ENCODE measurements at regions not wholly inside any gene's neighbourhood (a gene's known extent, or its start where the extent isn't known, plus 50 kb on each side); places are given as distances from the start of the nearest gene placed in this dataset.

- TF ChIP-seq MYC (IDR thresholded peaks at IDR 0.05; ENCODE audit: low read depth, low read length) = no peak
- no peak for TF ChIP-seq CTCF (IDR thresholded peaks at IDR 0.05; ENCODE audit: low read depth, low read length)
- no peak for TF ChIP-seq MAX (IDR thresholded peaks at IDR 0.05; ENCODE audit: low read depth, low read length)
- TF ChIP-seq POLR2A (IDR thresholded peaks at IDR 0.05; ENCODE audit: extremely low read depth, insufficient read length) = no peak
- no peak overlapping the region for H3K4me3 ChIP-seq (ENCODE audit: low read depth, low read length)
- no peak for DNase-seq (ENCODE audit: low read depth)
Measured at GRCh38 chr13:103250071-103250470, 183.9 kb upstream of the SLC10A2 start.

GRCh38 chr13:103246581-103247200, 180.5 kb upstream of the SLC10A2 start:
- no peak for TF ChIP-seq MYC (IDR thresholded peaks at IDR 0.05; ENCODE audit: low read depth, low read length)
- no peak for TF ChIP-seq CTCF (IDR thresholded peaks at IDR 0.05; ENCODE audit: low read depth, low read length)
- TF ChIP-seq MAX (IDR thresholded peaks at IDR 0.05; ENCODE audit: low read depth, low read length) = no peak
- TF ChIP-seq POLR2A (IDR thresholded peaks at IDR 0.05; ENCODE audit: extremely low read depth, insufficient read length) = no peak
- DNase-seq (ENCODE audit: low read depth) = no peak
- no peak overlapping the region for H3K4me3 ChIP-seq (ENCODE audit: low read depth, low read length)

- no peak for DNase-seq (ENCODE audit: low read depth)
- H3K4me3 ChIP-seq (ENCODE audit: low read depth, low read length) = no peak overlapping the region
- no peak for TF ChIP-seq MAX (IDR thresholded peaks at IDR 0.05; ENCODE audit: low read depth, low read length)
- TF ChIP-seq MYC (IDR thresholded peaks at IDR 0.05; ENCODE audit: low read depth, low read length) = no peak
- TF ChIP-seq POLR2A (IDR thresholded peaks at IDR 0.05; ENCODE audit: extremely low read depth, insufficient read length) = no peak
- TF ChIP-seq CTCF (IDR thresholded peaks at IDR 0.05; ENCODE audit: low read depth, low read length) = no peak
Measured at GRCh38 chr13:103243495-103243894, 177.3 kb upstream of the SLC10A2 start.

GRCh38 chr13:103238441-103238840, 172.2 kb upstream of the SLC10A2 start:
- TF ChIP-seq CTCF (IDR thresholded peaks at IDR 0.05; ENCODE audit: low read depth, low read length) = no peak
- no peak for TF ChIP-seq MYC (IDR thresholded peaks at IDR 0.05; ENCODE audit: low read depth, low read length)
- TF ChIP-seq POLR2A (IDR thresholded peaks at IDR 0.05; ENCODE audit: extremely low read depth, insufficient read length) = no peak
- no peak for DNase-seq (ENCODE audit: low read depth)
- no peak overlapping the region for H3K4me3 ChIP-seq (ENCODE audit: low read depth, low read length)

GRCh38 chr13:103236213-103236612, 170.0 kb upstream of the SLC10A2 start:
- TF ChIP-seq MAX (IDR thresholded peaks at IDR 0.05; ENCODE audit: low read depth, low read length) = peak; percentile 28; the same call in 1 of the 2 replicates
- TF ChIP-seq POLR2A (IDR thresholded peaks at IDR 0.05; ENCODE audit: extremely low read depth, insufficient read length) = no peak
- TF ChIP-seq CTCF (IDR thresholded peaks at IDR 0.05; ENCODE audit: low read depth, low read length) = no peak
- TF ChIP-seq MYC (IDR thresholded peaks at IDR 0.05; ENCODE audit: low read depth, low read length) = peak; percentile 32; the same call in 1 of the 2 replicates
- DNase-seq (ENCODE audit: low read depth) = peak; percentile 15

GRCh38 chr13:103229674-103230073, 163.5 kb upstream of the SLC10A2 start:
- no peak overlapping the region for H3K4me3 ChIP-seq (ENCODE audit: low read depth, low read length)
- TF ChIP-seq MYC (IDR thresholded peaks at IDR 0.05; ENCODE audit: low read depth, low read length) (no peak), MAX (IDR thresholded peaks at IDR 0.05; ENCODE audit: low read depth, low read length) (no peak), POLR2A (IDR thresholded peaks at IDR 0.05; ENCODE audit: extremely low read depth, insufficient read length) (no peak), CTCF (IDR thresholded peaks at IDR 0.05; ENCODE audit: low read depth, low read length) (no peak)
- DNase-seq (ENCODE audit: low read depth) = no peak

More at GRCh38 chr13:103236213-103236612, 170.0 kb upstream of the SLC10A2 start:
- H3K4me3 ChIP-seq (ENCODE audit: low read depth, low read length) = no peak overlapping the region

Measured in NB4 (cell line).